ENCODE measurements at regions not wholly inside any gene's neighbourhood (a gene's known extent, or its start where the extent isn't known, plus 50 kb on each side); places are given as distances from the start of the nearest gene placed in this dataset.

GRCh38 chr9:75490326-75490725 lies 400.1 kb upstream of the PCSK5 start (continued):
- TF ChIP-seq ZSCAN5A (CRISPR knock-in tag; IDR thresholded peaks at IDR 0.05; ENCODE audit: borderline replicate concordance), result no peak
- TF ChIP-seq LBX2 (CRISPR knock-in tag; IDR thresholded peaks at IDR 0.05; ENCODE audit: borderline replicate concordance), result no peak

- ATAC-seq (no peak), FAIRE-seq (no peak), DNase-seq (ENCODE audit: low spot score) (no peak)
- BruUV-seq (replicated peaks), result no TSS peak
- Histone ChIP-seq H3K9ac (ENCODE audit: insufficient read depth, low read depth, low read length) (no peak overlapping the region), H3K4me2 (ENCODE audit: low read depth, low read length) (no peak overlapping the region), H2AFZ (ENCODE audit: low read length) (no peak overlapping the region), H3K4me3 (replicated peaks in 1 of 3; ENCODE audit: insufficient read depth in 1 of 3, low read depth in 2 of 3, low read length in 3 of 3) (no peak overlapping the region), H3K27me3 (ENCODE audit: control insufficient read depth in 1 of 2, insufficient read depth in 2 of 2, low read length in 2 of 2) (no peaks in the 10 kb centered on the region), H3K79me2 (ENCODE audit: insufficient read depth, low read length) (no peaks in the 10 kb centered on the region), H3K4me1 (ENCODE audit: insufficient read depth, low read length) (no peaks in the 10 kb centered on the region), H3K36me3 (replicated peaks in 1 of 2; ENCODE audit: control insufficient read depth in 1 of 2, insufficient read depth in 2 of 2, low read length in 2 of 2) (no peaks in the 10 kb centered on the region), H4K20me1 (ENCODE audit: insufficient read depth, low read length) (no peaks in the 10 kb centered on the region), H3K27ac (ENCODE audit: extremely low read length, insufficient read depth, low read length) (no peak overlapping the region), H3K9me3 (ENCODE audit: low read length) (no peaks in the 10 kb centered on the region)
- TF ChIP-seq AFF4 (CRISPR knock-in tag; IDR thresholded peaks at IDR 0.05) (no peak), CEBPB (IDR thresholded peaks at IDR 0.05; ENCODE audit: borderline replicate concordance, low read depth, low read length) (peak; percentile 31; the same call in 1 of the 2 replicates)
- in situ Hi-C loops (cut with HindIII; ENCODE audit: extremely low pct_ligation_motif_present, low pct_unique_long_range_greater_than_20kb), result no loop called here
- intact Hi-C loops (cut with micrococcal nuclease; ENCODE audit: unreplicated experiment), result no loop called here
- 17% methylated on average over 1 of the region's 1 CpG for WGBS (ENCODE audit: low lambda C conversion rate)
- ChIA-PET CTCF (ENCODE audit: low intra/inter-chr PET ratio, low total read pairs) (no interaction called here), POLR2A (no interaction called here)
Observed at GRCh38 chr9:75491533-75491932, 398.9 kb upstream of the PCSK5 start.
